Thymus (tissue), 11 donors: ENCODE measurements at regions not wholly inside any gene's neighbourhood (a gene's known extent, or its start where the extent isn't known, plus 50 kb on each side); places are given as distances from the start of the nearest gene placed in this dataset.
"Not testable (repeated sequence)": the region's sequence is repeated elsewhere in the genome, so short reads cannot be mapped to it uniquely, and the experiment has no call there.

ENCODE experiments used
- DNase-seq, 9 donors: peaks; one replicate each; pipeline ENCODE4 v3.0.0-alpha.2; 2013; ENCODE audit warnings: low spot score in 9 of 9, low read depth in 6 of 9, missing footprints in 1 of 9
- H3K27ac ChIP-seq, 2 donors: one replicate each; pipeline ENCODE4 v1.5.1; 2013; ENCODE audit warnings: control low read depth in 1 of 2, low read depth in 1 of 2, low read length in 1 of 2, mild to moderate bottlenecking in 1 of 2, moderate library complexity in 1 of 2
- H3K27me3 ChIP-seq, 2 donors: one replicate each; pipeline ENCODE4 v1.5.1; 2013; ENCODE audit warnings: low read length in 1 of 2; ENCODE audit not compliant: control insufficient read depth in 2 of 2, insufficient read depth in 1 of 2
- H3K36me3 ChIP-seq, 2 donors: one replicate each; pipeline ENCODE4 v1.5.1; 2013; ENCODE audit warnings: low read length in 1 of 2, mild to moderate bottlenecking in 1 of 2, moderate library complexity in 1 of 2; ENCODE audit not compliant: control insufficient read depth in 2 of 2, insufficient read depth in 2 of 2
- H3K4me1 ChIP-seq, 2 donors: one replicate each; pipeline ENCODE4 v1.5.1; 2013; ENCODE audit warnings: low read length in 2 of 2; ENCODE audit not compliant: control insufficient read depth in 2 of 2, insufficient read depth in 2 of 2
- H3K4me3 ChIP-seq, 2 donors: one replicate each; pipeline ENCODE4 v1.5.1; 2013; ENCODE audit warnings: low read length in 2 of 2, control low read depth in 1 of 2, mild to moderate bottlenecking in 1 of 2
- H3K9me3 ChIP-seq, 2 donors: one replicate each; pipeline ENCODE4 v1.5.1; 2013; ENCODE audit warnings: low read length in 1 of 2, mild to moderate bottlenecking in 1 of 2; ENCODE audit not compliant: control insufficient read depth in 2 of 2, insufficient read depth in 1 of 2
- WGBS: extraction: QIAGEN DNeasy Blood & Tissue Kit; methylation state at CpG from one replicate; pipeline ENCODE4 v1.1.7; 2013; 5-methylcytosine and 5-hydroxymethylcytosine counted together
- donor health status: healthy.

DNA sequence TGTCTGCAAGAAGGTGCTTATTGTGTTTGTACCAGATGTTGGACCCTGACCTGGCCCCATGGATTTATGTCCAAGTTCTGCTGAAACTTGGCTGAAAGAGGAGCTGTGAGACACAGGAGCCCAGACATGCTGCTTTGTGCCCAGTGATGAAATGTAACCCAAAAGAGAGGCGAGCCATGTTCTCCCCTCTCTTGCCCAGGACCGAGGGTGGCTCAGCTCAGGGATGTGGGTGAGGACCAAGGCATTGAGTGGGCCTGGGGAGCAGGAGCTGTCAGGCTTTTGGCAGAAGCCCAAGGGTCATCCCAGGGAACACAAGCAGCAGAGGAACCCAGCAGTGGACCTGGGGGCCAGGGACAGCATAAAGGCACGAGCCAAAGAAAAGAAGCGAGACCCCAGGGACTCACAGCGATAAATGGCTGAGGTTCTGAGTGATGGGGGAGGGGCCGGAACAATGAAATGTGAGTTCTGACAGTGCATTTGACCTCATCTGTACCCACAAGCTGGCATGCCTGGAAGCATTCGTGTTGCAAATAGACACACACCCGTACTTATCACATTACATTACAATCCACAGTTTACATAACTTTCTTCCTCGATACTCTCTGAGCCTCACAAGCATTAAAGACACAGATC is 363.4 kb upstream of the JARID2 start:
- Histone ChIP-seq H3K27me3 (no peaks in the 10 kb centered on the region), H3K27ac (no peak overlapping the region), H3K36me3 (no peaks in the 10 kb centered on the region), H3K4me1 (peaks cover 0 to 7% of the 10 kb centered on the region in 2 donors), H3K4me3 (no peak overlapping the region), H3K9me3 (no peaks in the 10 kb centered on the region)
- 93% methylated on average over 9 of the region's 9 CpGs for WGBS
- DNase-seq, result no peak

DNA sequence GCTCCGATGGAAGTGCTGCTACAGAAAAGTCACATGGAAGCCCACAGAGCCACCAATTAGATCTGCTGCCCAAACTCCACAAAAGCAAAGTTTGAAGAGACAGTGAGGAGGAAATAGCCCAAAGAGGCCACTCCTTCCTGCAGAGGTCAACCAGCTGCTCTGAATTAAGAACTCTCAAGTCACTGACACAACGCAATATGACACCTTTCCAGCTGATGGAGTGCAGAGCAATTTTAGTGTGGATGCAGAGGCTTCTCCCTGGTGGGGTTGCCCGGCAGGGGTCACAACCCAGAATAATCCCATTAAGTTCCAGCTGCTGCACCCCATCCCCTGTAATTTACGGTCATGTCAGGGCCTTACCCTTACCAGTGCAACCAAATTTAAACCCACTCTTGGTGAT is 361.9 kb upstream of the JARID2 start:
- no peaks in the 10 kb centered on the region for H3K36me3 ChIP-seq
- H3K4me3 ChIP-seq, result no peak overlapping the region
- H3K9me3 ChIP-seq, result no peaks in the 10 kb centered on the region
- 84% methylated on average over 4 of the region's 4 CpGs for WGBS
- peaks cover 0 to 4% of the 10 kb centered on the region in 2 donors for H3K4me1 ChIP-seq
- no peak overlapping the region for H3K27ac ChIP-seq
- no peaks in the 10 kb centered on the region for H3K27me3 ChIP-seq
- no peak for DNase-seq

DNA sequence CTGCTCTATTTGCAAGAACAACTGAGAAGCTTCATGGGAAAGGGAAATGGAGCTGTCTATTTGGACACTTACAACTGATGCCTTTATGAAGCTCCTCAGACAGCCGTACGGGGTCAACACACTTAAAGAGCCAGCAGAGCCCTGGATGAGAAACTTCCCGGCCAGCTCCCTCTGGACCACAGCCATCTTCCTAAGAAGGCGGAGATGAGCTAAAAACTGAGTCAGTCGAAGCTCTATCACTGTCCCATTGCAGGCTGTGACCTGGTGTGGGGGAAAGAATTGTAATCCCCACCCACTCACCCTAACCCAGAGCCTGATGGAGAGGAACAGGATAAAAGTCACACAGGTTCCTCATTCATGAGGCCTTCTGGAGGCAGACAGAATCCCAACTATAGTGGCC is 360.4 kb upstream of the JARID2 start:
- DNase-seq, result no peak
- 96% methylated on average over 5 of the region's 5 CpGs for WGBS
- Histone ChIP-seq H3K4me1 (peaks cover 0 to 4% of the 10 kb centered on the region in 2 donors), H3K4me3 (no peak overlapping the region), H3K9me3 (no peaks in the 10 kb centered on the region), H3K27ac (no peak overlapping the region), H3K36me3 (no peaks in the 10 kb centered on the region), H3K27me3 (no peaks in the 10 kb centered on the region)

DNA sequence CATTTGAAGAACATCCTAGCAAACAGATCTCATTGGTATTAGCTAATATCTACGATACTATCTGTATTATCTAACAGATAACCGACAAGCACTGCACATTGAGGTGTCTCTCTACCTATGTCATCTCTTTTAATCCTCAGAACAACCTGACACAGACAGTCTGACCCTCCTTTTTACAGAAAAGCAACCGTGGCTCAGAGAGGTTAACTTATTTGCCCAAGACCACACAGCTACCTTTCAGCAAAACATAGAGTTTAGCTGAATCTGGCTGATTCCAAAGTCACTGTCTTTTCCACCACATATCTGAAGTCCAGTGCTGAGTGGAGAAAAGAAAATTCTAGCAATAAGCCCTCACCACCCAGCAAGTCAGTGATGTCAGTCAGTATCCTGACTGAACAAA is 358.7 kb upstream of the JARID2 start:
- Histone ChIP-seq H3K9me3 (no peaks in the 10 kb centered on the region), H3K4me1 (peaks cover 0 to 4% of the 10 kb centered on the region in 2 donors), H3K27ac (no peak overlapping the region), H3K27me3 (no peaks in the 10 kb centered on the region), H3K4me3 (no peak overlapping the region), H3K36me3 (no peaks in the 10 kb centered on the region)
- no peak for DNase-seq
- WGBS, result 98% methylated on average over 3 of the region's 3 CpGs

DNA sequence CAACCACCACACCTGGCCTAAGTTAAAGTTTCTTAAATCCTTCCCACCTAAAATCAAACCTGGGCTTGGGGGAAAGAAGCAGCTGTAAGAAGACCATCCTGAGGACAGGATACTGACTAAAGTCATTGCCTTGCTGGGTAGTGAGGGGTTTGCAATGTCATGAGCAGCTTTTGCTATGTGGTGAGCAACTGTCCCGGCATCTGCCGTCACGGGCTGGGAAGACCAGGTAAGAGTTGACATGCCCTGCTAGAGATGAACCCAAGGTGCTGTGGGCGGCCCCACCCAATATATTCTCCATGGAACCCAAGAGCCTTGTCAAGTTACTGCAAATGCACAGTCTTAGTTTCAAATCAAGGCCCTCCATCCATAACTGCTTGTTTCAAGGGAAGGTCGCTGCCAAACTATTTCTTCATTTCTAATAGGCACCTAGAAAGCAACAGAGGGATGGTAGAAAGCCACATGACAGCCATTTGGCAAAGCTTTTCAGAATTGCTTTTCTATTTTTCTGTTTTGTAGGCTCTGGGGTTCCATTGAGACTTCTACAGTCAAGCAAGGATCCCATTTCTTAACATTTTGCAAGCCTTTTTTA is 357.8 kb upstream of the JARID2 start:
- Histone ChIP-seq H3K9me3 (no peaks in the 10 kb centered on the region), H3K27me3 (no peaks in the 10 kb centered on the region), H3K4me1 (peaks cover 0 to 4% of the 10 kb centered on the region in 2 donors), H3K4me3 (no peak overlapping the region), H3K27ac (no peak overlapping the region), H3K36me3 (no peaks in the 10 kb centered on the region)
- WGBS, result 99% methylated on average over 5 of the region's 5 CpGs
- DNase-seq, result no peak

DNA sequence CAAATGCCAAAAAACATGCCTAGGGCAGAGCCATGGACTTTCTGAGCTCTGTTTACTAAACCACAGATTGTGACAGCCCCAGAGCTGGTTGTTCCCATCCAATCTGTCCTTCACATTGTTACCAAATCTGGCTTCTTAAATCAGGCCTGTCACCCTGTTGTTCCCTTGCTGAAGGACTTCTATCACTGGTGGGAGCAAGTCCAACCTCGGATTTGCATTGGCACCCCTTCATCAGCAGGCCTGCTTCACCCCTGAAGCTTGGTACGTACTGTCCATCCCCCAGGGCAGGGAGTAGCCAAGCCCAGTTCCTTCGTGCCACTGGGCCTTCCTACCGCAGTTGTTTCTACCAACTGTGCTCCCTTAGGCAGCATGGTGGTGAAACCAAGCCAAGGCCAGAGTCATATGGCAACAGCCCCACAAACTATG is 357.3 kb upstream of the JARID2 start:
- H3K36me3 ChIP-seq, result no peaks in the 10 kb centered on the region
- WGBS, result 96% methylated on average over 4 of the region's 4 CpGs
- no peak for DNase-seq

DNA sequence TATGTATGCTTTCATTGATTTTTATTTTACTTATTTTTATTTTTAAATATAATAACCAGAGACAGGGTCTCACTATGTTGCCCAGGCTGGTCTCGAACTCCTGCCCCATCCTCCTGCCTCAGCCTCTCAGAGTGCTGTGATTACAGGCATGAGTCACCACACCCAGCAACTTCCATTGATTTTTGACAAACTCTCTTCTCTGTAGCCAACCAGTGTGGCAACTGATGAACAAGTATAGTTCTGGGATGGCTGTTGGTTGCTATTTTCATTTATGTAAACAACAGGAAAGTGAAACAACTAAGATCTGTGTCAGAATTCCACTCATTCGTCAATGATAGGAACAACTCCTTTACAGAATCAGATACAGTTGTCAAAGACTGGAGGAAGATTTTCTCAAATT is 356.7 kb upstream of the JARID2 start:
- no peaks in the 10 kb centered on the region for H3K27me3 ChIP-seq
- no peaks in the 10 kb centered on the region for H3K9me3 ChIP-seq
- H3K27ac ChIP-seq, result no peak overlapping the region
- H3K4me3 ChIP-seq, result no peak overlapping the region
- no peak for DNase-seq
- no peaks in the 10 kb centered on the region for H3K4me1 ChIP-seq
- WGBS, result 96% methylated on average over 2 of the region's 2 CpGs
- H3K36me3 ChIP-seq, result no peaks in the 10 kb centered on the region

More for the DNA sequence above, 357.3 kb upstream of the JARID2 start:
- H3K9me3 ChIP-seq, result no peaks in the 10 kb centered on the region
- peaks cover 0 to 4% of the 10 kb centered on the region in 2 donors for H3K4me1 ChIP-seq
- H3K27ac ChIP-seq, result no peak overlapping the region
- no peaks in the 10 kb centered on the region for H3K27me3 ChIP-seq
- H3K4me3 ChIP-seq, result no peak overlapping the region

DNA sequence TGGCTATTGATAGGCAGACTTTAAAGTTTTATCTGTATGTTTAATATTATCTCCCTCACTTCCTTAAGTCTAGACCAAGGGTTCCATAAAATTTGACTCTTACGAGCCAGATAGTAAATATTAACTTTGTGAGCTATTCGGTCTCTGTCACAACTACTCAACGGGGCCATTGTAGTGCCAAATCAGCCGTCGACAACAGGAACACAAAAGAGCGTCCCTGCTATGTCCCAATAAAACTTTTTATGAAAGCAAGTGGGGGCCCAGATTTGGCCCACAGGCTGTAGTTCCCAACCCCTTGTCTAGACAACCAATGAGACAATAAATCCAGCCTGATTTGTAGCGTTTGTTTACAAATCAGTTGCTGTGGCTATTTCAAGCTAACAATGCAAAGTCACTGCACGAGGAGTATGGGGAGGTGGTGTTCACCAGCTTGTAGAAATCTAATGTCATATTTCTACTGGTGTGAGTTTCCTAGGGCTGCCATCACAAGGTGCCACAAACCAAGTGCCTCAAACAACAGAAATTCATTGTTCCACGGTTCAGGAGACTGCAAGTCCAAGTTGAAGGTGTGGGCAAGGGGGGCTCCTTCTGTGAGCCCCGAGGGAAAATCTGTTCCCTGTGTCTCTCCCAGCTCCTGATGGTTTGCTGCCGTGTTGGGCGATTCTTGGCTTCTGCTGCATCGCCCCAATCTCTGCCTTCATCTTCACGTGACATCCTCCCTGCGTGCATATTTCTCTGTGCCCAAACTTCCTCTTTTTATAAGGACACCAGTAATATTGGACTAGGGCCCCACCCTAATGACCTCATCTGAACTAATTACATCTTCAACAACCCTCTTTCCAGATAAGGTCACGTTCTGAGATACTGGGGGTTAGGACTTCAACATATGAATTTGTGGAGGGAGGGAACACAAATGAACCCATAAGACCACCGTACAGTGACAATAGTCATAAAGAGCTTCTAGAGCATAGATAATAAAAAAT is 356.0 kb upstream of the JARID2 start:
- DNase-seq, result no peak

DNA sequence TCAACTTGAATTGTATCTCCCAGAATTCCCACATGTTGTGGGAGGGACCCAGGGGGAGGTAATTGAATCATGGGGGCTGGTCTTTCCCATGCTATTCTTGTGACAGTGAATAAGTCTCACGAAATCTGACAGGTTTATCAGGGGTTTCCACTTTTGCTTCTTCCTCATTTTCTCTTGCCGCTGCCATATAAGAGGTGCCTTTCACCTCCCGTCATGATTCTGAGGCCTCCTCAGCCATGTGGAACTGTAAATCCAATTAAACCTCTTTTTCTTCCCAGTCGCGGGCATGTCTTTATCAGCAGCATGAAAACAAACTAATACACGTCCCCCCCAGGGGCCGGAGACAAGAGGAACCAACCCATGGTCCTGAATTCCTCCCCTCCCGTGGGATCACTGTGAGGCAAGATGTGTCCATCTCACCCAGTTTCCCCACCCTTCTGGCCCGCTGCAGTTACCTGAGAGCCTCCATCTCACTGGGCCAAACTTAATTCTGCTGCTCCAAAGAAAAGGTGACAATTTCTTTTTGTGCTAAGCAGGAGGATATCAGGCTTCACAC is 354.0 kb upstream of the JARID2 start:
- not testable (repeated sequence) for H3K27ac ChIP-seq, H3K4me3 ChIP-seq
- 84% methylated on average over 9 of the region's 9 CpGs for WGBS

More for the DNA sequence above, 356.0 kb upstream of the JARID2 start:
- Histone ChIP-seq H3K4me3 (no peak overlapping the region), H3K27ac (no peak overlapping the region), H3K9me3 (no peaks in the 10 kb centered on the region), H3K27me3 (no peaks in the 10 kb centered on the region), H3K36me3 (no peaks in the 10 kb centered on the region), H3K4me1 (no peaks in the 10 kb centered on the region)
- WGBS, result 96% methylated on average over 17 of the region's 17 CpGs

More for the DNA sequence above, 354.0 kb upstream of the JARID2 start:
- not testable (repeated sequence) for H3K9me3 ChIP-seq, H3K36me3 ChIP-seq, H3K4me1 ChIP-seq, DNase-seq, H3K27me3 ChIP-seq
